ENCODE measurements at regions not wholly inside any gene's neighbourhood (a gene's known extent, or its start where the extent isn't known, plus 50 kb on each side); places are given as distances from the start of the nearest gene placed in this dataset.

- TF ChIP-seq POLR2A (IDR thresholded peaks at IDR 0.05), result no peak
- no peak for TF ChIP-seq CTCF (IDR thresholded peaks at IDR 0.05)
Observed at GRCh38 chr6:122207061-122207460, 192.4 kb upstream of the HSF2 start.

Data from thyroid gland (tissue), 4 donors.